DOHH2 (cell line): ENCODE measurements at regions not wholly inside any gene's neighbourhood (a gene's known extent, or its start where the extent isn't known, plus 50 kb on each side); places are given as distances from the start of the nearest gene placed in this dataset.

ENCODE experiments used
- H3F3A ChIP-seq: fragments of 200-600 bp; sonication (generic), shearing (Covaris generic); 2 replicates; pipeline ENCODE4 v1.6.0; 2016; ENCODE audit warnings: antibody characterized with exemption, mild to moderate bottlenecking; ENCODE audit not compliant: control insufficient read depth, insufficient read depth
- H3K27ac ChIP-seq: fragments of 200-600 bp; sonication (generic); 2 replicates; pipeline ENCODE4 v1.5.1; 2014; ENCODE audit warnings: low read depth, mild to moderate bottlenecking, low read length, moderate library complexity
- H3K27me3 ChIP-seq: fragments of 200-600 bp; sonication (generic); 2 replicates; pipeline ENCODE4 v1.6.1; 2014; ENCODE audit warnings: mild to moderate bottlenecking, low read length, mixed read lengths; ENCODE audit not compliant: control insufficient read depth
- H3K36me3 ChIP-seq: fragments of 200-600 bp; sonication (generic); 2 replicates; pipeline ENCODE4 v1.6.1; 2014; ENCODE audit warnings: mild to moderate bottlenecking, low read length, moderate library complexity, mixed read lengths; ENCODE audit not compliant: control insufficient read depth
- H3K4me1 ChIP-seq: fragments of 200-600 bp; sonication (generic); 2 replicates; pipeline ENCODE4 v1.6.1; 2014; ENCODE audit warnings: mild to moderate bottlenecking, low read length, mixed read lengths; ENCODE audit not compliant: control insufficient read depth
- H3K4me2 ChIP-seq: fragments of 200-600 bp; sonication (generic); 2 replicates; pipeline ENCODE4 v1.6.0; 2014; ENCODE audit warnings: mild to moderate bottlenecking, low read length, moderate library complexity
- H3K4me3 ChIP-seq: fragments of 200-600 bp; sonication (generic); 2 replicates; pipeline ENCODE4 v1.5.1; 2014; ENCODE audit warnings: mild to moderate bottlenecking, low read length, mixed read lengths
- H3K79me2 ChIP-seq: fragments of 200-600 bp; sonication (generic); 2 replicates; pipeline ENCODE4 v1.6.1; 2014; ENCODE audit warnings: mild to moderate bottlenecking, low read length, mixed read lengths; ENCODE audit not compliant: control insufficient read depth
- H3K9me2 ChIP-seq: fragments of 200-600 bp; sonication (generic); replicated peaks from 2 replicates; pipeline ENCODE4 v1.6.1; 2014; ENCODE audit warnings: mild to moderate bottlenecking, low read length, mixed read lengths; ENCODE audit not compliant: control insufficient read depth
- H3K9me3 ChIP-seq: fragments of 200-600 bp; sonication (generic); 2 replicates; pipeline ENCODE4 v1.6.1; 2014; ENCODE audit warnings: antibody characterized with exemption, low read length, mixed read lengths; ENCODE audit not compliant: control insufficient read depth, insufficient read depth
- H4K20me1 ChIP-seq: fragments of 200-600 bp; sonication (generic); 2 replicates; pipeline ENCODE4 v1.6.0; 2014; ENCODE audit warnings: low read depth, mild to moderate bottlenecking, antibody characterized with exemption, low read length, moderate library complexity; ENCODE audit not compliant: control insufficient read depth, insufficient read depth
- EZH2phosphoT487 ChIP-seq: fragments of 200-600 bp; sonication (generic); IDR thresholded peaks from 2 replicates; pipeline ENCODE4 v1.6.1; 2017; ENCODE audit warnings: borderline replicate concordance, mild to moderate bottlenecking, antibody characterized with exemption, low read length, moderate library complexity, mixed read lengths
- TF ChIP-seq, protein P1 (sequence below): fragments of 200-600 bp; sonication (generic); IDR thresholded peaks from one replicate; pipeline ENCODE4 v1.5.1; 2014; ENCODE audit warnings: antibody characterized with exemption, mild to moderate bottlenecking, low read depth, low read length; ENCODE audit not compliant: poor library complexity, severe bottlenecking

DNA sequence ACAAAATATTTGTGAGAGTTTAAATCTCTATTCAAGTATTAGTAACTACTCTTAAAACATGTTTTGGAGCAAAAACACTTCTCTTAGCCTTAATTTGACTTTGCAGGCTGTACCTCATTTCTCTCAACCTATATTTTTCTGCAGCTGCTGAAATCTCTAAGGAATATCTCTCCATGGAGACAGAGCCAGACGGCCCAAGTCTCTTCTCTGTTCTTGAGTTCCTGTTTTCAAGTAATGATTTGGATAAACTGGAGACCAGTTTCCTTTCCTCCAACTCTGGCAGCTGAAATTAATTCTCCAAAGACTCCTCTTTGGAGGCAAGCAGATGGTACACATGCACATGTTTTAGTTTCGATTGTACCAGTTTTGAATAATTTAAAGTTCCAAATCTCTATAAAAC is 659.7 kb upstream of the NEGR1 start:
- no peaks in the 10 kb centered on the region for H3K4me1 ChIP-seq
- no peak overlapping the region for H3K4me3 ChIP-seq
- H3K9me3 ChIP-seq: no peaks in the 10 kb centered on the region
- H3K4me2 ChIP-seq: no peak overlapping the region
- no peaks in the 10 kb centered on the region for H3F3A ChIP-seq
- H3K9me2 ChIP-seq: no peaks in the 10 kb centered on the region; the same call in 1 of the 2 replicates
- H3K27ac ChIP-seq: no peak overlapping the region
- no peak for TF ChIP-seq EZH2phosphoT487
- TF ChIP-seq, protein P1, sequence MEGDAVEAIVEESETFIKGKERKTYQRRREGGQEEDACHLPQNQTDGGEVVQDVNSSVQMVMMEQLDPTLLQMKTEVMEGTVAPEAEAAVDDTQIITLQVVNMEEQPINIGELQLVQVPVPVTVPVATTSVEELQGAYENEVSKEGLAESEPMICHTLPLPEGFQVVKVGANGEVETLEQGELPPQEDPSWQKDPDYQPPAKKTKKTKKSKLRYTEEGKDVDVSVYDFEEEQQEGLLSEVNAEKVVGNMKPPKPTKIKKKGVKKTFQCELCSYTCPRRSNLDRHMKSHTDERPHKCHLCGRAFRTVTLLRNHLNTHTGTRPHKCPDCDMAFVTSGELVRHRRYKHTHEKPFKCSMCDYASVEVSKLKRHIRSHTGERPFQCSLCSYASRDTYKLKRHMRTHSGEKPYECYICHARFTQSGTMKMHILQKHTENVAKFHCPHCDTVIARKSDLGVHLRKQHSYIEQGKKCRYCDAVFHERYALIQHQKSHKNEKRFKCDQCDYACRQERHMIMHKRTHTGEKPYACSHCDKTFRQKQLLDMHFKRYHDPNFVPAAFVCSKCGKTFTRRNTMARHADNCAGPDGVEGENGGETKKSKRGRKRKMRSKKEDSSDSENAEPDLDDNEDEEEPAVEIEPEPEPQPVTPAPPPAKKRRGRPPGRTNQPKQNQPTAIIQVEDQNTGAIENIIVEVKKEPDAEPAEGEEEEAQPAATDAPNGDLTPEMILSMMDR: no peak
- no peaks in the 10 kb centered on the region for H3K79me2 ChIP-seq
- H3K27me3 ChIP-seq: no peaks in the 10 kb centered on the region
- H4K20me1 ChIP-seq: no peaks in the 10 kb centered on the region
- no peaks in the 10 kb centered on the region for H3K36me3 ChIP-seq

DNA sequence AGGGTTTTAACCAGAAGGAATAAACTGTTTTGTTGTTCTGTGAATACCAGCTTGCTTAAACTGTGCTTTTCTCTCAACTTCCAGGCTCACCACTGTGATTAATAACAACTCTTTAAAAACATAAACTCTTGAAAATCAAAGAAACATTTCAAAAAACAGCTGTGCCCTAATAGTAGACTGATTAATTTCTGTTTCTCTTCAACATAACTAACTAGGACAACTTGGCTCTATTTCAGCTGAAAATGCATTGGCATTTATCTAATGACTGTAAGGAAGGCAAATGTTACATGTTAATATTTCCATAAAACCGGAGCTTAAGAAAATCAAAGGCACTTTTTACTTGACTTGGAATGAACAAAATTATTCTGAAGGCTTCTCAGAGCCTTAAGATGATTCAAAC is 656.1 kb upstream of the NEGR1 start:
- H3K27me3 ChIP-seq: no peaks in the 10 kb centered on the region
- no peaks in the 10 kb centered on the region for H3K9me3 ChIP-seq
- no peak overlapping the region for H3K4me3 ChIP-seq
- H3K4me1 ChIP-seq: no peaks in the 10 kb centered on the region
- no peak overlapping the region for H3K27ac ChIP-seq
- no peaks in the 10 kb centered on the region for H3F3A ChIP-seq
- H3K9me2 ChIP-seq: no peaks in the 10 kb centered on the region; the same call in 1 of the 2 replicates
- no peak overlapping the region for H3K4me2 ChIP-seq
- no peaks in the 10 kb centered on the region for H4K20me1 ChIP-seq
- TF ChIP-seq, protein P1: no peak
- no peak for TF ChIP-seq EZH2phosphoT487
- H3K36me3 ChIP-seq: no peaks in the 10 kb centered on the region
- H3K79me2 ChIP-seq: no peaks in the 10 kb centered on the region

DNA sequence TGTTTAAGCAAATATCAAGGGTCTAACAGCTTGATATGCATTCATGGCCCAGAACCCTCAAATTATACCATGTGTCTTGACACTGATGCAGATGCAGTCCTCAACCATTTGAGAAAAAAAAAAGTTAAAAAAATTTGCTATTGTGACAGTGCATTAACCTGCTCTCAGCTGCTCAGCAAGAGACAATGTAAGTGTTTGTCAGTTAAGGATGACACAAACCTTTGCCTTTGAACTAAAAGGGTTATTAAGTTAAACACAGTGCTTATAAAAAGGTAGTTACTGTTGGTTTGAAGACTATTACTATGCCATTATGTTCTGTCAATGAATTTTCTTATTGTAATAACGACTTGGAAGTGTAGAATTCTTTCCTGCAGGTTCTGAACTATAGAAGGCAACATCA is 655.6 kb upstream of the NEGR1 start:
- H3K4me2 ChIP-seq: no peak overlapping the region
- no peaks in the 10 kb centered on the region for H3K9me3 ChIP-seq

More for the DNA sequence above, 655.6 kb upstream of the NEGR1 start:
- Histone ChIP-seq H3K4me1 (no peaks in the 10 kb centered on the region), H3F3A (no peaks in the 10 kb centered on the region), H3K36me3 (no peaks in the 10 kb centered on the region), H3K9me2 (no peaks in the 10 kb centered on the region; the same call in 1 of the 2 replicates), H3K4me3 (no peak overlapping the region), H4K20me1 (no peaks in the 10 kb centered on the region), H3K79me2 (no peaks in the 10 kb centered on the region), H3K27me3 (no peaks in the 10 kb centered on the region), H3K27ac (no peak overlapping the region)
- TF ChIP-seq, protein P1: no peak
- no peak for TF ChIP-seq EZH2phosphoT487
